Osteocyte (in vitro differentiated cells): ENCODE measurements at regions not wholly inside any gene's neighbourhood (a gene's known extent, or its start where the extent isn't known, plus 50 kb on each side); places are given as distances from the start of the nearest gene placed in this dataset.

Experiments
- DNase-seq: peaks from one replicate; pipeline ENCODE4 v3.0.0; 2021; ENCODE audit warnings: mixed read lengths; ENCODE audit not compliant: unreplicated experiment; ENCODE audit errors: extremely low spot score
- H3K27ac Mint-ChIP-seq: one replicate; pipeline ENCODE4 v1.8.0; 2021; ENCODE audit warnings: mild to moderate bottlenecking, mixed read lengths; ENCODE audit not compliant: unreplicated experiment
- H3K27me3 Mint-ChIP-seq: one replicate; pipeline ENCODE4 v1.8.0; 2021; ENCODE audit warnings: mixed read lengths; ENCODE audit not compliant: unreplicated experiment
- H3K36me3 Mint-ChIP-seq: one replicate; pipeline ENCODE4 v1.8.0; 2021; ENCODE audit warnings: mixed read lengths; ENCODE audit not compliant: unreplicated experiment
- H3K4me1 Mint-ChIP-seq: one replicate; pipeline ENCODE4 v1.8.0; 2021; ENCODE audit warnings: mixed read lengths; ENCODE audit not compliant: unreplicated experiment
- H3K4me3 Mint-ChIP-seq: one replicate; pipeline ENCODE4 v1.8.0; 2021; ENCODE audit warnings: mild to moderate bottlenecking, moderate library complexity, mixed read lengths; ENCODE audit not compliant: unreplicated experiment
- H3K9me3 Mint-ChIP-seq: one replicate; pipeline ENCODE4 v1.8.0; 2021; ENCODE audit warnings: mixed read lengths; ENCODE audit not compliant: unreplicated experiment
- CTCF ChIP-seq: fragments of 200-600 bp; sonication (generic); IDR thresholded peaks from 2 replicates; pipeline ENCODE4 v1.5.0; 2021; ENCODE audit warnings: antibody characterized with exemption, mild to moderate bottlenecking, moderate library complexity

DNA sequence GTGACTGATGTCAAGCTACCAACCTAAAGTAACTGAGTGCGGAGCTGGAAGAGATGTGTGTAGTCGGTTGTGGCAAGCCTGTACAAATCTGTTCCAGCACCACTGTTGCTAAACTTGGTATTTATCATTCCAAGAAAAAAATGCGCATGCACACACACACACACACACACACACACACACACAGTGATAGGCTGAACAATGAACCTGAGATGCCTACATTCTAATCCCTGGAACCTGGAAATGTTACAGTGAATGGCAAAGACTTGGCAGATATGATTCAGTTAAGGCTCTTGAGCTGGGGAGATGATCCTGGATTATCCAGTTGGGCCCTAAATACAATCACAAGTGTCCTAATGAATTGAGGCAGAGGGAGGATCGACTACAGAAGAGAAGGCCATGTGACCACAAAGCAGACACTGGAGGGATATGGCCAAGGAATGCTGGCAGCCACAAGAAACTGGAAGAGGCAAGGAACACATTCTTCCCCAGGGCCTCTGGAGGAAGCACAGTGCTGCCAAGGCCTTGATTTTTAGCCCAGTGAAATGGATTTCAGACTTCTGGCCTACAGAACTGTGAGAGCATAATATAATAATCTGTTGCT lies 49.7 kb upstream of the LHFPL2 start:
- peaks cover 7% of the 10 kb centered on the region for H3K36me3 Mint-ChIP-seq
- H3K4me3 Mint-ChIP-seq, result no peak overlapping the region
- H3K9me3 Mint-ChIP-seq, result peaks cover 11% of the 10 kb centered on the region
- no peaks in the 10 kb centered on the region for H3K27me3 Mint-ChIP-seq
- TF ChIP-seq CTCF, result no peak
- H3K4me1 Mint-ChIP-seq, result peaks cover 29% of the 10 kb centered on the region
- peak overlapping the region; percentile 72 for H3K27ac Mint-ChIP-seq
- no peak for DNase-seq
